Neural cell (in vitro differentiated cells): ENCODE measurements at regions not wholly inside any gene's neighbourhood (a gene's known extent, or its start where the extent isn't known, plus 50 kb on each side); places are given as distances from the start of the nearest gene placed in this dataset.

Source experiments
- CTCF ChIP-seq: fragments of 450-650 bp; IDR thresholded peaks from 2 replicates; pipeline ENCODE4 v1.5.1; 2014; ENCODE audit warnings: antibody characterized with exemption, mild to moderate bottlenecking, moderate library complexity; ENCODE audit not compliant: poor library complexity, severe bottlenecking
- EZH2 ChIP-seq: fragments of 200-600, 300-800 bp; shearing (Covaris generic), sonication (generic); IDR thresholded peaks from 2 replicates; pipeline ENCODE4 v1.6.1; 2014; ENCODE audit warnings: antibody characterized with exemption, low read length, borderline replicate concordance, mild to moderate bottlenecking; ENCODE audit not compliant: insufficient read depth, poor library complexity, severe bottlenecking
- POLR2AphosphoS5 ChIP-seq: IDR thresholded peaks from 2 replicates; pipeline ENCODE4 v1.6.1; 2012
- REST ChIP-seq: IDR thresholded peaks from 2 replicates; pipeline ENCODE4 v1.6.1; 2012; ENCODE audit warnings: borderline replicate concordance

GRCh38 chr1:94725566-94725965, 94.6 kb upstream of the SLC44A3 start:
- no peak for TF ChIP-seq CTCF
- no peak for TF ChIP-seq POLR2AphosphoS5
- no peak for TF ChIP-seq EZH2
- no peak for TF ChIP-seq REST
